ENCODE measurements at regions not wholly inside any gene's neighbourhood (a gene's known extent, or its start where the extent isn't known, plus 50 kb on each side); places are given as distances from the start of the nearest gene placed in this dataset.

DNA sequence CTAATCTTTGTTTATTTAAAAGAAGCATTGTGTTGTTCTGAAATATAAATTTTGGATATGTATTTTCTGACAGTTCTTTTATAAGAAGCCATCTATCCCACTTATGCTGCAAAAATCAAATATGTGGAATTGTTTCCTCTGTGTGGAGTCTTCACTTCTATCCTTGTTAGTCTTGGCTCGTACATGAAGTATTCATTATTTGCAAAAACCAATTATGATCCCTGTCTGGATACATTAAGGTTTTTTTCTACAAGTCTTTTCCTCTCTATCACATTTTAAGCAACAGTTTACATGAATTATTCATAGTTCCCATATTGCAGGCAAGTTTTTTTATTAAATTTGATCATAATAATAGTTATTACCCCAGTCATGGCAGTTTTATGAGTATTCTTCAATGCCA, 490.8 kb upstream of the GJE1 start:
- Mint-ChIP-seq H3K4me3 (no peak overlapping the region), H3K9me3 (no peaks in the 10 kb centered on the region), H3K36me3 (no peaks in the 10 kb centered on the region), H3K27ac (no peak overlapping the region), H3K4me1 (no peaks in the 10 kb centered on the region), H3K27me3 (peaks cover 0 to 2% of the 10 kb centered on the region in 2 donors)
- Histone ChIP-seq H3K27ac (ENCODE audit: low read length) (no peak overlapping the region), H3K36me3 (ENCODE audit: control insufficient read depth in 2 of 2, extremely low read depth in 1 of 2, insufficient read depth in 1 of 2, low read length in 1 of 2) (no peaks in the 10 kb centered on the region), H3K4me1 (ENCODE audit: control insufficient read depth in 1 of 2, extremely low read depth in 1 of 2, insufficient read depth in 2 of 2, low read length in 2 of 2) (no peaks in the 10 kb centered on the region), H3K9me3 (no peaks in the 10 kb centered on the region), H3K27me3 (replicated peaks in 1 of 2; ENCODE audit: control insufficient read depth in 2 of 2, extremely low read depth in 1 of 2, insufficient read depth in 2 of 2, low read length in 1 of 2) (no peaks in the 10 kb centered on the region), H3K4me3 (ENCODE audit: control insufficient read depth in 1 of 2, extremely low read depth in 1 of 2, low read length in 1 of 2) (no peak overlapping the region)
- ChIA-PET CTCF (no interaction called here), POLR2A (no interaction called here)
- no peak for ATAC-seq (replicated peaks in 1 of 4)
- DNase-seq = no peak
- WGBS (ENCODE audit: insufficient coverage) = no CpG with 5 or more reads among the region's 1 CpG

DNA sequence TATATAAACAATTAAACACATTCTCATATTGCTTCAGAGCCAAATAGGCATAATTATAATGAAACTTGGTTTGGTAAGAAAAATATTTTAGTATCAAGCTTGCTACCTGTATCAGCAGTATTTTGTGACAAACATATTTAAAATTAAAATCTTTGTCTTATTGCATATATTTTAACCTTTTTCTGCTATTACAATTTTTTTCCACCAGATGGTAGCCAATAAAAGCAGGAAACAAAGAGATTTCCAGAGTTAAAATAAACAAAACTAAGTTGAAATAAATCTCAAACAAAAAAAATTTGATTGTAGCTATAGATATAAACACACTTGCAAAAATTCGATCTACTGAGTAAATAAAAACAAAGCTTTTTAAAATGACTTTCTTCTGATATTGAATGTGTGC, 491.3 kb upstream of the GJE1 start:
- ChIA-PET CTCF (no interaction called here), POLR2A (no interaction called here)
- H3K4me1 Mint-ChIP-seq = no peaks in the 10 kb centered on the region
- H3K9me3 ChIP-seq = no peaks in the 10 kb centered on the region
- H3K27ac Mint-ChIP-seq = no peak overlapping the region
- no peak overlapping the region for H3K4me3 ChIP-seq (ENCODE audit: control insufficient read depth in 1 of 2, extremely low read depth in 1 of 2, low read length in 1 of 2)
- H3K9me3 Mint-ChIP-seq = no peaks in the 10 kb centered on the region
- no peaks in the 10 kb centered on the region for H3K4me1 ChIP-seq (ENCODE audit: control insufficient read depth in 1 of 2, extremely low read depth in 1 of 2, insufficient read depth in 2 of 2, low read length in 2 of 2)
- H3K27me3 Mint-ChIP-seq = peaks cover 0 to 2% of the 10 kb centered on the region in 2 donors
- H3K27ac ChIP-seq (ENCODE audit: low read length) = no peak overlapping the region
- no peaks in the 10 kb centered on the region for H3K27me3 ChIP-seq (replicated peaks in 1 of 2; ENCODE audit: control insufficient read depth in 2 of 2, extremely low read depth in 1 of 2, insufficient read depth in 2 of 2, low read length in 1 of 2)
- DNase-seq (no peak), ATAC-seq (replicated peaks in 1 of 4) (no peak)
- no CpG with 5 or more reads among the region's 1 CpG for WGBS (ENCODE audit: insufficient coverage)
- H3K36me3 ChIP-seq (ENCODE audit: control insufficient read depth in 2 of 2, extremely low read depth in 1 of 2, insufficient read depth in 1 of 2, low read length in 1 of 2) = no peaks in the 10 kb centered on the region
- H3K4me3 Mint-ChIP-seq = no peak overlapping the region
- H3K36me3 Mint-ChIP-seq = no peaks in the 10 kb centered on the region

- WGBS (ENCODE audit: insufficient coverage) = 100% methylated on average over 1 of the region's 3 CpGs
Measured at GRCh38 chr6:141635621-141636020, 497.1 kb upstream of the GJE1 start.

DNA sequence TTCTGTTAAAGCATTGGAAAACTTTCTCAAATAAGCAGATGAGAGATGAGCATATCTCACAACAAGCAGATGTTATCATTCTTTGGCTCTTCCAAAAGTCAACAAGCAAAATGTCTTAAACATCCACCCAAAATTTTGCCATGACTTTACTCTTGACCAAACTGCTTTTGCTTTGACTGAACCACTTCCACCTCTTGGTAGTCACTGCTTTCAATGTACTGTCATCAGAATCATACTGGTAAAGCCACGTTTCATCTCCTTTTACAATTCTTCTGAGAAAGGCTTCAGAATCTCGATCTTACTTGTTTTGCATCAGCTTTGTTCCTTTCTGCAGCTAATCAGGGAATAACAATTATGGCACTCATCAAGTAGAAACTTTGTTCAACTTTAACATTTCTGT, 498.5 kb upstream of the GJE1 start:
- Mint-ChIP-seq H3K36me3 (no peaks in the 10 kb centered on the region), H3K4me3 (no peak overlapping the region), H3K4me1 (no peaks in the 10 kb centered on the region), H3K27ac (no peak overlapping the region), H3K9me3 (no peaks in the 10 kb centered on the region), H3K27me3 (no peaks in the 10 kb centered on the region)
- no peak overlapping the region for H3K27ac ChIP-seq (ENCODE audit: low read length)
- no peaks in the 10 kb centered on the region for H3K9me3 ChIP-seq
- CTCF ChIA-PET = no interaction called here
- H3K36me3 ChIP-seq (ENCODE audit: control insufficient read depth in 2 of 2, extremely low read depth in 1 of 2, insufficient read depth in 1 of 2, low read length in 1 of 2) = no peaks in the 10 kb centered on the region
- H3K27me3 ChIP-seq (replicated peaks in 1 of 2; ENCODE audit: control insufficient read depth in 2 of 2, extremely low read depth in 1 of 2, insufficient read depth in 2 of 2, low read length in 1 of 2) = no peaks in the 10 kb centered on the region
- ATAC-seq (replicated peaks in 1 of 4) (no peak), DNase-seq (no peak)
- no peaks in the 10 kb centered on the region for H3K4me1 ChIP-seq (ENCODE audit: control insufficient read depth in 1 of 2, extremely low read depth in 1 of 2, insufficient read depth in 2 of 2, low read length in 2 of 2)
- POLR2A ChIA-PET = no interaction called here
- no peak overlapping the region for H3K4me3 ChIP-seq (ENCODE audit: control insufficient read depth in 1 of 2, extremely low read depth in 1 of 2, low read length in 1 of 2)
- 43% methylated on average over 1 of the region's 2 CpGs for WGBS (ENCODE audit: insufficient coverage)

More at GRCh38 chr6:141635621-141636020, 497.1 kb upstream of the GJE1 start:
- Mint-ChIP-seq H3K4me1 (no peaks in the 10 kb centered on the region), H3K27me3 (no peaks in the 10 kb centered on the region), H3K27ac (no peak overlapping the region), H3K4me3 (no peak overlapping the region), H3K36me3 (no peaks in the 10 kb centered on the region), H3K9me3 (no peaks in the 10 kb centered on the region)
- POLR2A ChIA-PET = no interaction called here
- no peak for DNase-seq
- Histone ChIP-seq H3K9me3 (no peaks in the 10 kb centered on the region), H3K4me3 (ENCODE audit: control insufficient read depth in 1 of 2, extremely low read depth in 1 of 2, low read length in 1 of 2) (no peak overlapping the region), H3K27me3 (replicated peaks in 1 of 2; ENCODE audit: control insufficient read depth in 2 of 2, extremely low read depth in 1 of 2, insufficient read depth in 2 of 2, low read length in 1 of 2) (no peaks in the 10 kb centered on the region), H3K36me3 (ENCODE audit: control insufficient read depth in 2 of 2, extremely low read depth in 1 of 2, insufficient read depth in 1 of 2, low read length in 1 of 2) (no peaks in the 10 kb centered on the region), H3K27ac (ENCODE audit: low read length) (no peak overlapping the region), H3K4me1 (ENCODE audit: control insufficient read depth in 1 of 2, extremely low read depth in 1 of 2, insufficient read depth in 2 of 2, low read length in 2 of 2) (no peaks in the 10 kb centered on the region)
- CTCF ChIA-PET = no interaction called here
- no peak for ATAC-seq (replicated peaks in 1 of 4)

DNA sequence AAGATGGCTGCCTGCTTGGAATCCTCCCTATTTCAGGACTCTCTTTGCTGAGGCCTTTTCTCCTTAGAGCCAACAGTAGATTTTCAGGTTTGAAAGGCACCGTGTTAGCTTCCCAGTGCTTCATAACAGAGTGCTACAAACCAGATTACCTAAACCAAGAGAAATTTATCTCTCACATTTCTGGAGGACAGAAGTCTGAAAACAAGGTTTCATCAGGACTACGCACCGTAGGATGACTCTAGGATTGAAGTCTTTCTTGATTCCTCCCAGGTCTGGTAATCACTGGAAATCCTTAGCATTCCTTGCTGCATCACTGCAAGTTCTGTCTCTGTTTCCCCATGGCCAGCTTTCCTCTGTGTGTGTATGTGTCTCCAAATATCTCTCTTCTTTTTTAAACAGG, 508.4 kb upstream of the GJE1 start:
- H3K27ac Mint-ChIP-seq = no peak overlapping the region
- CTCF ChIA-PET = no interaction called here
- no peaks in the 10 kb centered on the region for H3K4me1 ChIP-seq (ENCODE audit: control insufficient read depth in 1 of 2, extremely low read depth in 1 of 2, insufficient read depth in 2 of 2, low read length in 2 of 2)
- H3K27ac ChIP-seq (ENCODE audit: low read length) = no peak overlapping the region
- no peaks in the 10 kb centered on the region for H3K36me3 ChIP-seq (ENCODE audit: control insufficient read depth in 2 of 2, extremely low read depth in 1 of 2, insufficient read depth in 1 of 2, low read length in 1 of 2)
- H3K27me3 ChIP-seq (replicated peaks in 1 of 2; ENCODE audit: control insufficient read depth in 2 of 2, extremely low read depth in 1 of 2, insufficient read depth in 2 of 2, low read length in 1 of 2) = no peaks in the 10 kb centered on the region
- POLR2A ChIA-PET = no interaction called here
- H3K9me3 ChIP-seq = no peaks in the 10 kb centered on the region
- H3K4me1 Mint-ChIP-seq = no peaks in the 10 kb centered on the region
- no peaks in the 10 kb centered on the region for H3K27me3 Mint-ChIP-seq
- H3K4me3 ChIP-seq (ENCODE audit: control insufficient read depth in 1 of 2, extremely low read depth in 1 of 2, low read length in 1 of 2) = no peak overlapping the region
- no peak overlapping the region for H3K4me3 Mint-ChIP-seq
- no peaks in the 10 kb centered on the region for H3K9me3 Mint-ChIP-seq
- no peaks in the 10 kb centered on the region for H3K36me3 Mint-ChIP-seq
- DNase-seq = no peak
- ATAC-seq (replicated peaks in 1 of 4) = no peak
- 95% methylated on average over 3 of the region's 3 CpGs for WGBS (ENCODE audit: insufficient coverage)

GRCh38 chr6:141618180-141618581, 514.5 kb upstream of the GJE1 start:
- H3K27ac ChIP-seq (ENCODE audit: low read length) = no peak overlapping the region
- Mint-ChIP-seq H3K27me3 (no peaks in the 10 kb centered on the region), H3K27ac (no peak overlapping the region), H3K4me1 (no peaks in the 10 kb centered on the region), H3K4me3 (no peak overlapping the region), H3K36me3 (no peaks in the 10 kb centered on the region), H3K9me3 (no peaks in the 10 kb centered on the region)
- DNase-seq = no peak
- POLR2A ChIA-PET = no interaction called here
- ATAC-seq (replicated peaks in 1 of 4) = no peak
- H3K27me3 ChIP-seq (replicated peaks in 1 of 2; ENCODE audit: control insufficient read depth in 2 of 2, extremely low read depth in 1 of 2, insufficient read depth in 2 of 2, low read length in 1 of 2) = no peaks in the 10 kb centered on the region
- no peaks in the 10 kb centered on the region for H3K36me3 ChIP-seq (ENCODE audit: control insufficient read depth in 2 of 2, extremely low read depth in 1 of 2, insufficient read depth in 1 of 2, low read length in 1 of 2)
- 95% methylated on average over 27 of the region's 31 CpGs for WGBS (ENCODE audit: insufficient coverage)
- CTCF ChIA-PET = no interaction called here
- no peak overlapping the region for H3K4me3 ChIP-seq (ENCODE audit: control insufficient read depth in 1 of 2, extremely low read depth in 1 of 2, low read length in 1 of 2)
- H3K9me3 ChIP-seq = no peaks in the 10 kb centered on the region
- no peaks in the 10 kb centered on the region for H3K4me1 ChIP-seq (ENCODE audit: control insufficient read depth in 1 of 2, extremely low read depth in 1 of 2, insufficient read depth in 2 of 2, low read length in 2 of 2)

DNA sequence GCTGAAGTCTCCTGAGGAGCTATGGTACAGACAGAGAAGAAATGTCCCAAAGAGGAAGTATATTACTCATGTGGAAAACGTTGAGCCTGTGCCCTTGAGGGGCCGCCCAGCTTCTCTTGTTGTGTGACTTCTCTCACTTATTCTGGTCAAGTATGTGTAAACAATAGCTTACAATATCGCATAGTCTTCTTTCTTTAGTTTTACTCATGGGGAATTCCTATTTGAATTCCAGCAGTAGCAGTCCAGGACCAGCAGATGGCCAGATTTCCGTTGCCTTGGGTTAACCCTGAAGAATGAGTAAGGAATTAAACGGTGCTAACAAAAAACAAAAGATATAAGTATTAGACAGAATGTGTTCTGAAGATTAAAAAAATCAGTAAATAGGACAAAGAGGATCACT, 522.0 kb upstream of the GJE1 start:
- no peaks in the 10 kb centered on the region for H3K36me3 ChIP-seq (ENCODE audit: control insufficient read depth in 2 of 2, extremely low read depth in 1 of 2, insufficient read depth in 1 of 2, low read length in 1 of 2)
- no peak overlapping the region for H3K4me3 Mint-ChIP-seq
- H3K4me1 ChIP-seq (ENCODE audit: control insufficient read depth in 1 of 2, extremely low read depth in 1 of 2, insufficient read depth in 2 of 2, low read length in 2 of 2) = no peaks in the 10 kb centered on the region
- no peak for ATAC-seq (replicated peaks in 1 of 4)
- H3K27ac Mint-ChIP-seq = no peak overlapping the region
- CTCF ChIA-PET = no interaction called here
- WGBS (ENCODE audit: insufficient coverage) = 82% methylated on average over 2 of the region's 5 CpGs
- no peaks in the 10 kb centered on the region for H3K36me3 Mint-ChIP-seq
- H3K9me3 Mint-ChIP-seq = peaks cover 0 to 10% (median 7%) of the 10 kb centered on the region in 3 donors
- DNase-seq = no peak
- no peak overlapping the region for H3K4me3 ChIP-seq (ENCODE audit: control insufficient read depth in 1 of 2, extremely low read depth in 1 of 2, low read length in 1 of 2)
- H3K4me1 Mint-ChIP-seq = no peaks in the 10 kb centered on the region
- POLR2A ChIA-PET = no interaction called here
- H3K27me3 ChIP-seq (replicated peaks in 1 of 2; ENCODE audit: control insufficient read depth in 2 of 2, extremely low read depth in 1 of 2, insufficient read depth in 2 of 2, low read length in 1 of 2) = peaks cover 0 to 5% of the 10 kb centered on the region in 2 experiments
- H3K9me3 ChIP-seq = no peaks in the 10 kb centered on the region
- peaks cover 0 to 6% of the 10 kb centered on the region in 2 donors for H3K27me3 Mint-ChIP-seq
- H3K27ac ChIP-seq (ENCODE audit: low read length) = no peak overlapping the region

Measured in T-cell (primary cell).